HUES48 (cell line): ENCODE measurements at regions not wholly inside any gene's neighbourhood (a gene's known extent, or its start where the extent isn't known, plus 50 kb on each side); places are given as distances from the start of the nearest gene placed in this dataset.
"Not testable (repeated sequence)": the region's sequence is repeated elsewhere in the genome, so short reads cannot be mapped to it uniquely, and the experiment has no call there.

Experiments used
- H3K27ac ChIP-seq: one replicate; pipeline ENCODE4 v1.7.0; 2013; ENCODE audit warnings: low read depth, low read length, inconsistent platforms
- H3K27me3 ChIP-seq: 2 replicates; pipeline ENCODE4 v1.6.1; 2013; ENCODE audit warnings: mild to moderate bottlenecking, low read length; ENCODE audit not compliant: control insufficient read depth, insufficient read depth
- H3K36me3 ChIP-seq: 2 replicates; pipeline ENCODE4 v1.6.1; 2013; ENCODE audit warnings: low read length; ENCODE audit not compliant: control insufficient read depth, insufficient read depth
- H3K4me1 ChIP-seq: 2 replicates; pipeline ENCODE4 v1.6.1; 2013; ENCODE audit warnings: mild to moderate bottlenecking, low read length; ENCODE audit not compliant: control insufficient read depth, insufficient read depth
- H3K4me3 ChIP-seq: 2 replicates; pipeline ENCODE4 v1.5.1; 2013; ENCODE audit warnings: mild to moderate bottlenecking, low read depth, low read length
- H3K9ac ChIP-seq: 2 replicates; pipeline ENCODE4 v1.6.1; 2013; ENCODE audit warnings: mild to moderate bottlenecking, low read depth, low read length, moderate library complexity
- H3K9me3 ChIP-seq: 2 replicates; pipeline ENCODE4 v1.6.1; 2013; ENCODE audit warnings: low read length; ENCODE audit not compliant: control insufficient read depth, insufficient read depth

DNA sequence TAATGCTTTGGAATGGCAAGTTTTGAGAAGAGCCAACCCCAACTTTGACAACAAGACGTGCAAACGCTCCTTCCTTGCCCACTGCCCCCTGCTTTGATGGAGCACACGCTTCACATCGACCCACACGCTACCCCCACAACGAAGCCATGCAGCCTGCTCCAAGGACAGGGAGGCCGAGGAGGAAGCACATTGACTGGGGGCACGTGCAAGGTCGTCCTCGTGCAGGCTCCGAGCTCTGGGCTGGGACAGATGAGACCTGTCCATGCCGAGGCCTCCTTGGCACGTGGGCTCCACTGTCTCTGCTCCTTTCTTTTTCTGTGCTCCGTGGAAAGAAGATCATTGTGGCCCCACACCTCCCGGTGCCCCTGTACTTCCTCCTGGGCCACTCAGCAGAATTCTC lies 309.0 kb downstream of the TEX29 start:
- Histone ChIP-seq H3K27ac (no peak overlapping the region), H3K9ac (no peak overlapping the region), H3K9me3 (no peaks in the 10 kb centered on the region), H3K4me1 (peaks cover 20% of the 10 kb centered on the region), H3K27me3 (no peaks in the 10 kb centered on the region), H3K4me3 (no peak overlapping the region), H3K36me3 (no peaks in the 10 kb centered on the region)

DNA sequence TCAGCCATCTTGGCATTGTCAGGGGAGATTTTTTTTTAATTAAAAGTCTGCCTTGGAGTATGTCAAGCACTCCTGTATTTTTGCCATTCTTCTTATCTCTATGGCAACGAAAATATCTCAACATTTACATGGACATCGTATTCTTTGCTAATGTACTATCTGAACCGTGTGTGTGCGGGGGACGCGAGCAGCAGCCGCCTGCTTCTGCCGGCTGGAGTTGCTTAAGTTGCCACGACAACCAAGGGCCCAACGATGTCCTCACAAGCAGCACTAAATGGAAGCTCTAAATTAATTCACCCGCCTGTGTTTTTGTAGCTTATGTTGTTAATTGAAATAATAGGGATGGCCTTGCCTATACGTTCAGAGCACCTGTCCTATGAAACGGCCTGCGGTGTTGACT lies 309.5 kb downstream of the TEX29 start:
- no peak overlapping the region for H3K4me3 ChIP-seq
- no peaks in the 10 kb centered on the region for H3K9me3 ChIP-seq
- no peak overlapping the region for H3K9ac ChIP-seq
- no peak overlapping the region for H3K27ac ChIP-seq
- peaks cover 25% of the 10 kb centered on the region for H3K4me1 ChIP-seq
- H3K36me3 ChIP-seq = no peaks in the 10 kb centered on the region
- H3K27me3 ChIP-seq = no peaks in the 10 kb centered on the region

DNA sequence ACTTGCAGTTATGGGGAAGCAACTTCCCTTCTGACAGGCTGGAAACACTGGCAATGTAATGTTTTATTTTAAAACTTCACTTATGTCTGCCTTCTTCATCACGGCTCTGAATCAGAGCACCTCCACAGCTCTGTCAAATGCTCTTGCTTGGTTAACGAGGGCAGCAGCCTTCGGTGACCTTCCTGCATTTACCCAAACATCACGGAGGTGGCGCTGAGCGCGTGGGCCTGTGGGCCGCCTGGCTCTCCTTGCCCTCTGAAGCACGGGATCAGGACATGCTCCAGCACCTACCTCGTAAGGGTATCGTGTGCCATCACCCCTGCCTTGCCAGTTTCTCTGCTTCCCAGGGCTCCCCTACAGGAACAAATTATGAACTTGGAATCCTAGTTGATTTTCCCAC lies 310.0 kb downstream of the TEX29 start:
- Histone ChIP-seq H3K4me1 (peaks cover 29% of the 10 kb centered on the region), H3K9ac (no peak overlapping the region), H3K9me3 (no peaks in the 10 kb centered on the region), H3K27ac (no peak overlapping the region), H3K27me3 (no peaks in the 10 kb centered on the region), H3K4me3 (no peak overlapping the region), H3K36me3 (no peaks in the 10 kb centered on the region)

DNA sequence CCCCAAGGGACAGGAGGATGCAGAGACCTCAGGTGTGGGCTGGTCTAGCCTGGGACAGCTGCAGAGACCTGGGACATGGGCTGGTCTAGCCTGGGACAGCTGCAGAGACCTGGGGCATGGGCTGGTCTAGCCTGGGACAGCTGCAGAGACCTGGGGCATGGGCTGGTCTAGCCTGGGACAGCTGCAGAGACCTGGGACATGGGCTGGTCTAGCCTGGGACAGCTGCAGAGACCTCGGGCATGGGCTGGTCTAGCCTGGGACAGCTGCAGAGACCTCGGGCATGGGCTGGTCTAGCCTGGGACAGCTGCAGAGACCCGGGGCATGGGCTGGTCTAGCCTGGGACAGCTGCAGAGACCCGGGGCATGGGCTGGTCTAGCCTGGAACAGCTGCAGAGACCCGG lies 310.8 kb downstream of the TEX29 start:
- H3K9me3 ChIP-seq, H3K27me3 ChIP-seq: not testable (repeated sequence)

DNA sequence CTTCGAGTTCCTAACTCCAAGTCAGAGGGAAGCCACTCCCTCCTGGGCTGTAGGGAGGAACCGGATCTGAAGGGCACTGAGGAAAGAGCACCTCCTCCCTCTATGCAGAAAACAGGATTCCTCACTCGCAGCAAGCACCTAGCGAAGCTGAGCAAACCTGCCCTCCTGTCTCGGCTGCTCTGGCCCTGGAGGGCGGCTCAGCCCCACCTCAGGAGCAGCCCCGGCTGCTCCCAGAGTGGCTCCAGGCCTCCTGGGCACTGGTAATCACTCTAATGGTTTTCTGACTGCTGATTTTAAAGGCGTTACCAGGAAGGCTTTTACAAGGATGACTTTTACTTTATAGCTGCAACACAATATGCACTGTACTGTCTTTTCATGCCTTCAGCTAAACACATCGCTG lies 312.5 kb downstream of the TEX29 start:
- H3K27me3 ChIP-seq = no peaks in the 10 kb centered on the region
- peak overlapping the region; percentile 31 for H3K27ac ChIP-seq
- 0 out of 2 replicates have a peak overlapping the region, but pooled peaks have one; percentile 1 for H3K4me3 ChIP-seq
- peaks cover 34% of the 10 kb centered on the region for H3K4me1 ChIP-seq
- no peaks in the 10 kb centered on the region for H3K36me3 ChIP-seq
- no peaks in the 10 kb centered on the region for H3K9me3 ChIP-seq
- H3K9ac ChIP-seq = no peak overlapping the region

More for the DNA sequence above, 310.8 kb downstream of the TEX29 start:
- not testable (repeated sequence) for H3K36me3 ChIP-seq, H3K9ac ChIP-seq, H3K27ac ChIP-seq, H3K4me3 ChIP-seq
- H3K4me1 ChIP-seq = peaks cover 31% of the 10 kb centered on the region

DNA sequence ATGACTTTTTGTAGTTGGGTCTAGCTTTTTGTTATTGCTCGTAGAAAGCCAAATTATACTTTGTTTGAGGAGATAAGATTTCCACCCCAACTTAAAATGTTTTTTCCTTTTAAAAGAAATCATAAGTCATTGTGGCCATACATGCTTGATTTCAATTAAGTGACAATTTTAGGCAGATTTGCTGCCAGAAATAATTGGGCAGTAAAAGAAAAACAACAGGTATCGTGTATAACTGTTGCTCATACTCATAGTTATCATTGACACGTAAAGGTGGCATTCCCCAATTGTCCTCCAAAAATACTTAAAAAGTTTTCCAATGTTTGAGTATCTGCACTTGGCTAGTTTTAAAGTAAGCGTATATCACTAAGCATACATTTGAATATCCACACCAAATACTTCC lies 313.0 kb downstream of the TEX29 start:
- no peak overlapping the region for H3K9ac ChIP-seq
- no peaks in the 10 kb centered on the region for H3K36me3 ChIP-seq
- H3K4me1 ChIP-seq = peaks cover 34% of the 10 kb centered on the region
- H3K4me3 ChIP-seq = 0 out of 2 replicates have a peak overlapping the region, but pooled peaks have one; percentile 1
- peak overlapping the region; percentile 31 for H3K27ac ChIP-seq
- no peaks in the 10 kb centered on the region for H3K27me3 ChIP-seq
- no peaks in the 10 kb centered on the region for H3K9me3 ChIP-seq

DNA sequence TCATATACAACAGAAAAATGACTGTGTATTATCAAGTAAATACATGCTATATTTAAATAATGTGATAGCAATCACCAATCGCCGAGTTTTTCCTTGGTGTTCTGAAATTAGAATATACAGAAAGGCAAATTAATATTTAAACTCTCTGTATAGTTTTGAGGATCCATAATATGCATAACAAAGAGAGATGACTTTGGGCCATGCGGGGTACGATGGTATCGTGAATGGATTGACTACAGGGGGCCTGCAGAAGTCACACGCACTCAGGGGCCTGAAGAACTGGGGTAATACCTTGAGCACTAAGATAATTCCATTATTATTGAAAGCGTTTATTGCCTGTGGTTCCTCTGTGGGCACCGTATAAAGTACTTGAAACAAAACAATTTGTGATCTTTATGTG lies 314.0 kb downstream of the TEX29 start:
- H3K27me3 ChIP-seq = no peaks in the 10 kb centered on the region
- H3K4me3 ChIP-seq = no peak overlapping the region
- peak overlapping the region; percentile 14 for H3K27ac ChIP-seq

DNA sequence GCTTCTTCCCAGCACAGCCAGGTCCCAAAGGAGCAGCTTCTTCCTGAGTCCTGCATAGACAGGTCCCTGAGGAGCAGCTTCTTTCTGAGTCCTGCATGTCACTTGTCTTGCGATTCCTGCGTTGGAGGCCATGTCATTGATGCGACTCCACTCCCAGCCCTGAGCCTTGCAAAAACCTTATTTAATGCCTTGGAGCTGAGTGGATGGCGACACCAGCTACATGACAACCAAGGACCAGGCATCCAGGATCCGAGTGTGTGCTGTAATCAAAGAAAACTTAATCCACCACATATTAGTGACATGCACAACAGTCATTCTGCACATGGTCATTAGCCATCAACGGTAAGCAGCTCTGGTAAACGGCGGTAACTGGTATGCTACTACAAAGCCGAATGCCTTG lies 315.8 kb downstream of the TEX29 start:
- Histone ChIP-seq H3K36me3 (no peaks in the 10 kb centered on the region), H3K9ac (no peak overlapping the region), H3K27ac (no peak overlapping the region), H3K4me1 (peaks cover 34% of the 10 kb centered on the region), H3K9me3 (no peaks in the 10 kb centered on the region), H3K4me3 (no peak overlapping the region), H3K27me3 (no peaks in the 10 kb centered on the region)

More for the DNA sequence above, 314.0 kb downstream of the TEX29 start:
- no peaks in the 10 kb centered on the region for H3K36me3 ChIP-seq
- no peak overlapping the region for H3K9ac ChIP-seq
- H3K9me3 ChIP-seq = no peaks in the 10 kb centered on the region
- H3K4me1 ChIP-seq = peaks cover 34% of the 10 kb centered on the region

DNA sequence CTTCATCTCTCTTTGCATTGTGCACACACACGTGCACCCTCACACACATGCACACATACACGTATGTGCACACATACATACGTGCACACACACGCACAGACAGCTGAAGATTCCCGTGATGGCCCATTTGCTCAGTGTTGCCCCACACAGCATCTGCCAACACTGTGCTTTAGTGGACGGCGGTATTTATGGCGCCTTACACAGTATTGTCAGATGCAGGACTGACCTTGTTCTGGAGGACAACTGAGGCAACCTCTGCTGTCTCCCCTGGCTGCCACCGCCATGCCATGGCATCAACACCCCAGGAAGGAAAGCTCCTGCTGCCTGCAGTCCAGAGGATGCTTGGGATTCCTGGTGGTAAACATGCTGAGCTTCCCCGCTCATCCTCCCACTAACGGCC lies 316.4 kb downstream of the TEX29 start:
- no peak overlapping the region for H3K27ac ChIP-seq
- no peaks in the 10 kb centered on the region for H3K9me3 ChIP-seq
- no peak overlapping the region for H3K4me3 ChIP-seq
- no peaks in the 10 kb centered on the region for H3K36me3 ChIP-seq
- peaks cover 34% of the 10 kb centered on the region for H3K4me1 ChIP-seq
- H3K27me3 ChIP-seq = no peaks in the 10 kb centered on the region
- H3K9ac ChIP-seq = no peak overlapping the region

DNA sequence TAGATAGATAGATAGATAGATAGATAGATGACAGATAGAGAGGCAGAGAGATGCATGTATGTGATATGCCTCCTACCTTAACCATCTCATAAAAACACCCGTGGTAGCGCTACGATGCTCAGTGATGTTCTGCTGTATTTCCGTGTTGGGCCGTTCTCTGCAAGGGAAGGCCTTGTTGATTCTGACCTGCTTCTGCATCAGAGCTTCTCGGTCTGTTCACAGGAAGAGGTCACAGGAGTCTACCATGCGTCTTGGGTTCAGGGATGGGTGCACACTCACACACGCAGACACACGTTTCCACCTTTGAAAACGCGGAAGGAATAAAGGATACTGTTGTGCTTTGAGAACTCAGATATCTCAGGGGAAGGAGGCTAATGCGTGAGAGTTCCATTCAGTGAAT lies 316.9 kb downstream of the TEX29 start:
- Histone ChIP-seq H3K9me3 (no peaks in the 10 kb centered on the region), H3K4me3 (no peak overlapping the region), H3K4me1 (peaks cover 33% of the 10 kb centered on the region), H3K9ac (no peak overlapping the region), H3K27me3 (no peaks in the 10 kb centered on the region), H3K36me3 (no peaks in the 10 kb centered on the region), H3K27ac (no peak overlapping the region)

DNA sequence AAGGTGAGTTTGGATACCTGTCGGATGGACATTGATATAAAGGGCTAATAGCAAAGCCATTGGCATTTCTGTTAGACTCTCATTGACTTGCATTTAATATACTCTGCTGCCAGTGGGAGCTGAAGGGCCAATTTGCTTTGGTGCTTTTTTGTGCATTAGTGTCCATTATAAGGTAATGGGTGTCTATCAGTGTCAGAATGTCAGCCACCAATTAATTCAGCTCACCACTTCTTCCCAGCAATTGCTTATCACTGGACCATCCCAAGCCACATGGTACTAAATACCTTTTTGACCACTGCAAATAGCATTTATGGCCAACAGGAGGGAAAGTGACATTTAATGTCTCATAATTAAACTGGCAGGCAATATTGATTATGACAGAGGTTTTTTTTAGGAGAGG lies 317.8 kb downstream of the TEX29 start:
- Histone ChIP-seq H3K27me3 (no peaks in the 10 kb centered on the region), H3K9me3 (no peaks in the 10 kb centered on the region), H3K4me1 (peaks cover 26% of the 10 kb centered on the region), H3K4me3 (no peak overlapping the region), H3K9ac (no peak overlapping the region), H3K36me3 (no peaks in the 10 kb centered on the region), H3K27ac (no peak overlapping the region)

DNA sequence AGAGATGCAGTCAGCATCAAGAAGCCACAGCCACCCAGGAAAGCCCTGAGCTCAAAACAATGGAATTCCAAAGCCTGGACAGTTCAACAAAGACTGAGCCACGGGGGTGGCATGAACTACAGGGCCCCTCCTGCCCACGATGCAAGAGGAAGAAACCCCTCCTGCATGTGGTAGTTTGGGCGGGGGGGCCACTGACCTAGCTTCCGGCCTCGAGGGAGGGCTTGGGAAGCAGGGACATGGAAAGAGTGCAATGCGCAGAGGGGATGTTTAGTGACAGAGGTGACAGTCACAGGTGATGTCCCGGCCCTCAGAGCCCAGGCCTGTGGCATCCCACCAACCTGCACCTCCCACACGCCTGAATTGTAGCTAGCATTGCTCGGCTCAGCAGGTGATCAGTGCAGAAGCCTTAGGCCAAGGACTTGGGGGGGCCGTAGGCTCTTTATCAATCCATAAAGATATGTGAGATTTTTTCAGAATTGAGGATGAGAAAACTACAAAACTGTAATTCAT lies 318.8 kb downstream of the TEX29 start:
- Histone ChIP-seq H3K27ac (no peak overlapping the region), H3K9ac (no peak overlapping the region), H3K4me1 (peaks cover 16% of the 10 kb centered on the region), H3K27me3 (no peaks in the 10 kb centered on the region), H3K36me3 (no peaks in the 10 kb centered on the region), H3K9me3 (no peaks in the 10 kb centered on the region), H3K4me3 (no peak overlapping the region)
